K562 (cell line): ENCODE measurements at regions not wholly inside any gene's neighbourhood (a gene's known extent, or its start where the extent isn't known, plus 50 kb on each side); places are given as distances from the start of the nearest gene placed in this dataset.

Source experiments
- CTCF ChIP-seq, 3 experiments: IDR thresholded peaks in 2 of 3; conservative IDR thresholded peaks in 1 of 3; 2 replicates each; pipeline ENCODE4 v1.5.1; 2011 to 2012; ENCODE audit warnings: low read length in 3 of 3, mild to moderate bottlenecking in 3 of 3, control low read depth in 2 of 3, improper control_type of control experiment in 1 of 3, inconsistent platforms in 1 of 3, low read depth in 1 of 3, mixed read lengths in 1 of 3, moderate library complexity in 1 of 3; ENCODE audit not compliant: insufficient read depth in 2 of 3
- POLR2AphosphoS5 ChIP-seq: IDR thresholded peaks from 2 replicates; pipeline ENCODE4 v1.6.1; 2011; ENCODE audit warnings: mild to moderate bottlenecking, low read depth, low read length, moderate library complexity; ENCODE audit not compliant: control insufficient read depth, insufficient read depth

GRCh38 chr18:40120356-40120755, 1834.7 kb upstream of the PIK3C3 start:
- no peak for TF ChIP-seq CTCF (IDR thresholded peaks at IDR 0.05 in 2 of 3, conservative IDR thresholded peaks at IDR 0.05 in 1 of 3; ENCODE audit: insufficient read depth in 2 of 3, low read depth in 1 of 3, low read length in 3 of 3)
- TF ChIP-seq POLR2AphosphoS5, result no peak
